ENCODE measurements at regions not wholly inside any gene's neighbourhood (a gene's known extent, or its start where the extent isn't known, plus 50 kb on each side); places are given as distances from the start of the nearest gene placed in this dataset.

DNA sequence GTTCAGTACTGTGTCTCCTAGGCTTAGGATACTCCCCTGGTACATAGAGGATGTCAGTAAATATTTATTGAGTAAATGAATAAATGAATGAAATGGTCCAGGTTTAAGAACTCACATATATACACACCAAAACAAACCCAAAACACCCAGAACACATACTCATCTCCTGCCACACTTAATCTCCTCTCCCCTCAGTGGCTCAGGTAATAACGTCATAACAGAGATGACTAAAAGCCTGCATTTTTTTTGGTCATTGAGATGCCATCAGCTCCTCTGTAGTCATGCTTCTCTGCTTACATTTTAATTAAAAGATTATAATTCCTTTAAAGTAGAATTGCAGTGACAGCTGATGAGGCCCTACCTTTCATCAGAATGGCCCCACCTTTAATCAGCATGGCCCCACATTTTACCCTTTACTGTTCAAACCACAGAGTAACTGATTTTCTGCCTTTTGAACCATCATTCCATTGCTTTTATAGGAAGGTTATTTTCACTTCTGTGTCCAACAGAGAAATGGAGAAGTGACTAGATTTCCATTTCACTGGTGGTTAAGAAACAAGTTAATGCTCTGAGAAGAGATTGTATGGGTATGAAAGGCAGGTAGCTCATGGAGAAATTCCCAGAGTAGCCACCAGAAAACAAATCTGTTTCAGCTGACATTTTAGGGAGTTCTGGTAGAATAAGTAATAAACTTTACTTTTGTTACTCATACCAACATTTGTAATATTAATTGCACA is 193.4 kb upstream of the ATP2B1 start:
- no peak overlapping the region for H3K9ac ChIP-seq (ENCODE audit: low read length)
- H3K79me2 ChIP-seq (replicated peaks; ENCODE audit: insufficient read depth, low read length): no peaks in the 10 kb centered on the region
- H3K9me2 ChIP-seq (ENCODE audit: insufficient read depth, low read length): no peaks in the 10 kb centered on the region
- no peak overlapping the region for H3K27ac ChIP-seq (ENCODE audit: low read length)
- H3F3A ChIP-seq (ENCODE audit: insufficient read depth, low read length, poor library complexity, severe bottlenecking): no peaks in the 10 kb centered on the region
- H3K4me2 ChIP-seq (ENCODE audit: low read length): no peak overlapping the region
- H3K27me3 ChIP-seq (ENCODE audit: insufficient read depth, low read depth, low read length): no peaks in the 10 kb centered on the region
- H4K20me1 ChIP-seq (ENCODE audit: insufficient read depth): no peaks in the 10 kb centered on the region
- TF ChIP-seq EZH2 (IDR thresholded peaks at IDR 0.05; ENCODE audit: borderline replicate concordance, insufficient read depth, low read length, poor library complexity, severe bottlenecking) (no peak), SMC3 (conservative IDR thresholded peaks at IDR 0.05; ENCODE audit: poor library complexity) (no peak), EP300 (conservative IDR thresholded peaks at IDR 0.05; ENCODE audit: poor library complexity, severe bottlenecking) (no peak), POLR2AphosphoS5 (IDR thresholded peaks at IDR 0.05) (no peak), RAD21 (conservative IDR thresholded peaks at IDR 0.05) (no peak), MXI1 (conservative IDR thresholded peaks at IDR 0.05; ENCODE audit: poor library complexity, severe bottlenecking) (no peak), TAF1 (IDR thresholded peaks at IDR 0.05; ENCODE audit: low read depth) (no peak)
- TF ChIP-seq, protein P1, sequence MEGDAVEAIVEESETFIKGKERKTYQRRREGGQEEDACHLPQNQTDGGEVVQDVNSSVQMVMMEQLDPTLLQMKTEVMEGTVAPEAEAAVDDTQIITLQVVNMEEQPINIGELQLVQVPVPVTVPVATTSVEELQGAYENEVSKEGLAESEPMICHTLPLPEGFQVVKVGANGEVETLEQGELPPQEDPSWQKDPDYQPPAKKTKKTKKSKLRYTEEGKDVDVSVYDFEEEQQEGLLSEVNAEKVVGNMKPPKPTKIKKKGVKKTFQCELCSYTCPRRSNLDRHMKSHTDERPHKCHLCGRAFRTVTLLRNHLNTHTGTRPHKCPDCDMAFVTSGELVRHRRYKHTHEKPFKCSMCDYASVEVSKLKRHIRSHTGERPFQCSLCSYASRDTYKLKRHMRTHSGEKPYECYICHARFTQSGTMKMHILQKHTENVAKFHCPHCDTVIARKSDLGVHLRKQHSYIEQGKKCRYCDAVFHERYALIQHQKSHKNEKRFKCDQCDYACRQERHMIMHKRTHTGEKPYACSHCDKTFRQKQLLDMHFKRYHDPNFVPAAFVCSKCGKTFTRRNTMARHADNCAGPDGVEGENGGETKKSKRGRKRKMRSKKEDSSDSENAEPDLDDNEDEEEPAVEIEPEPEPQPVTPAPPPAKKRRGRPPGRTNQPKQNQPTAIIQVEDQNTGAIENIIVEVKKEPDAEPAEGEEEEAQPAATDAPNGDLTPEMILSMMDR (IDR thresholded peaks at IDR 0.05; ENCODE audit: poor library complexity, severe bottlenecking): no peak
- TF ChIP-seq, protein P2, sequence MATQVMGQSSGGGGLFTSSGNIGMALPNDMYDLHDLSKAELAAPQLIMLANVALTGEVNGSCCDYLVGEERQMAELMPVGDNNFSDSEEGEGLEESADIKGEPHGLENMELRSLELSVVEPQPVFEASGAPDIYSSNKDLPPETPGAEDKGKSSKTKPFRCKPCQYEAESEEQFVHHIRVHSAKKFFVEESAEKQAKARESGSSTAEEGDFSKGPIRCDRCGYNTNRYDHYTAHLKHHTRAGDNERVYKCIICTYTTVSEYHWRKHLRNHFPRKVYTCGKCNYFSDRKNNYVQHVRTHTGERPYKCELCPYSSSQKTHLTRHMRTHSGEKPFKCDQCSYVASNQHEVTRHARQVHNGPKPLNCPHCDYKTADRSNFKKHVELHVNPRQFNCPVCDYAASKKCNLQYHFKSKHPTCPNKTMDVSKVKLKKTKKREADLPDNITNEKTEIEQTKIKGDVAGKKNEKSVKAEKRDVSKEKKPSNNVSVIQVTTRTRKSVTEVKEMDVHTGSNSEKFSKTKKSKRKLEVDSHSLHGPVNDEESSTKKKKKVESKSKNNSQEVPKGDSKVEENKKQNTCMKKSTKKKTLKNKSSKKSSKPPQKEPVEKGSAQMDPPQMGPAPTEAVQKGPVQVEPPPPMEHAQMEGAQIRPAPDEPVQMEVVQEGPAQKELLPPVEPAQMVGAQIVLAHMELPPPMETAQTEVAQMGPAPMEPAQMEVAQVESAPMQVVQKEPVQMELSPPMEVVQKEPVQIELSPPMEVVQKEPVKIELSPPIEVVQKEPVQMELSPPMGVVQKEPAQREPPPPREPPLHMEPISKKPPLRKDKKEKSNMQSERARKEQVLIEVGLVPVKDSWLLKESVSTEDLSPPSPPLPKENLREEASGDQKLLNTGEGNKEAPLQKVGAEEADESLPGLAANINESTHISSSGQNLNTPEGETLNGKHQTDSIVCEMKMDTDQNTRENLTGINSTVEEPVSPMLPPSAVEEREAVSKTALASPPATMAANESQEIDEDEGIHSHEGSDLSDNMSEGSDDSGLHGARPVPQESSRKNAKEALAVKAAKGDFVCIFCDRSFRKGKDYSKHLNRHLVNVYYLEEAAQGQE (IDR thresholded peaks at IDR 0.05; ENCODE audit: borderline replicate concordance): no peak
- H3K9me3 ChIP-seq (ENCODE audit: low read length): no peaks in the 10 kb centered on the region
- no peaks in the 10 kb centered on the region for H3K36me3 ChIP-seq (ENCODE audit: insufficient read depth, low read length)
- H3K4me3 ChIP-seq (ENCODE audit: low read length): no peak overlapping the region
- no peak overlapping the region for H2AFZ ChIP-seq (ENCODE audit: low read depth, low read length)

DNA sequence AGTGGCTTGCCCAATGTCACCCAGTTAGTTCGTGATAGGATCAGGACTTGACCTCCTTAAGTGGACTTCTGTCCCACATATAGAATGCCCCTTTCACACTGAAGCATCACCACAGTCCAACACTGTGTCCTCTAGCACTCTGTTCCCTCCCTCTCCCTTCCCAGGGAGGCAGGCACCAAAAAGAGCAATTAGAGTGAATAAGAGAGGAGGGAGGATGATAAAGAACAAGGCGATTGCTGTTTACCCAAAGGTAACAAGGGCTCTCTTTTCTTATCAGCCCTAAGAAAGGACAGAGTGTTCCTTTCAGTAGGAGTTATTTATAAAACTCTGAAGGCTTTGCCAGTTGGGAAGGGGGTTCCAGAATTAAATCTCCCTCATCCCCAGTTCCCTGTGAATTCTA is 192.7 kb upstream of the ATP2B1 start:
- H3K9me3 ChIP-seq (ENCODE audit: low read length): no peaks in the 10 kb centered on the region
- H3K27ac ChIP-seq (ENCODE audit: low read length): no peak overlapping the region
- no peak overlapping the region for H2AFZ ChIP-seq (ENCODE audit: low read depth, low read length)
- H3K4me3 ChIP-seq (ENCODE audit: low read length): no peak overlapping the region
- no peaks in the 10 kb centered on the region for H3K36me3 ChIP-seq (ENCODE audit: insufficient read depth, low read length)
- H3K9ac ChIP-seq (ENCODE audit: low read length): no peak overlapping the region
- H3K9me2 ChIP-seq (ENCODE audit: insufficient read depth, low read length): no peaks in the 10 kb centered on the region
- H3K4me2 ChIP-seq (ENCODE audit: low read length): no peak overlapping the region
- H3K79me2 ChIP-seq (replicated peaks; ENCODE audit: insufficient read depth, low read length): no peaks in the 10 kb centered on the region
- H3F3A ChIP-seq (ENCODE audit: insufficient read depth, low read length, poor library complexity, severe bottlenecking): no peaks in the 10 kb centered on the region
- H4K20me1 ChIP-seq (ENCODE audit: insufficient read depth): no peaks in the 10 kb centered on the region
- no peaks in the 10 kb centered on the region for H3K27me3 ChIP-seq (ENCODE audit: insufficient read depth, low read depth, low read length)
- TF ChIP-seq TAF1 (IDR thresholded peaks at IDR 0.05; ENCODE audit: low read depth) (no peak), EZH2 (IDR thresholded peaks at IDR 0.05; ENCODE audit: borderline replicate concordance, insufficient read depth, low read length, poor library complexity, severe bottlenecking) (no peak), POLR2AphosphoS5 (IDR thresholded peaks at IDR 0.05) (no peak), RAD21 (conservative IDR thresholded peaks at IDR 0.05) (no peak)
- TF ChIP-seq, protein P2 (IDR thresholded peaks at IDR 0.05; ENCODE audit: borderline replicate concordance): no peak

All from neural cell (in vitro differentiated cells).